Skeletal muscle cell (primary cell): ENCODE measurements at regions not wholly inside any gene's neighbourhood (a gene's known extent, or its start where the extent isn't known, plus 50 kb on each side); places are given as distances from the start of the nearest gene placed in this dataset.

ENCODE experiments used
- DNase-seq: peaks from one replicate; pipeline ENCODE4 v3.0.0-alpha.2; 2010; ENCODE audit warnings: low read depth
- H3K4me3 ChIP-seq: 2 replicates; pipeline ENCODE4 v1.5.1; 2011; ENCODE audit warnings: low read depth, mild to moderate bottlenecking, control low read depth, low read length, moderate library complexity

DNA sequence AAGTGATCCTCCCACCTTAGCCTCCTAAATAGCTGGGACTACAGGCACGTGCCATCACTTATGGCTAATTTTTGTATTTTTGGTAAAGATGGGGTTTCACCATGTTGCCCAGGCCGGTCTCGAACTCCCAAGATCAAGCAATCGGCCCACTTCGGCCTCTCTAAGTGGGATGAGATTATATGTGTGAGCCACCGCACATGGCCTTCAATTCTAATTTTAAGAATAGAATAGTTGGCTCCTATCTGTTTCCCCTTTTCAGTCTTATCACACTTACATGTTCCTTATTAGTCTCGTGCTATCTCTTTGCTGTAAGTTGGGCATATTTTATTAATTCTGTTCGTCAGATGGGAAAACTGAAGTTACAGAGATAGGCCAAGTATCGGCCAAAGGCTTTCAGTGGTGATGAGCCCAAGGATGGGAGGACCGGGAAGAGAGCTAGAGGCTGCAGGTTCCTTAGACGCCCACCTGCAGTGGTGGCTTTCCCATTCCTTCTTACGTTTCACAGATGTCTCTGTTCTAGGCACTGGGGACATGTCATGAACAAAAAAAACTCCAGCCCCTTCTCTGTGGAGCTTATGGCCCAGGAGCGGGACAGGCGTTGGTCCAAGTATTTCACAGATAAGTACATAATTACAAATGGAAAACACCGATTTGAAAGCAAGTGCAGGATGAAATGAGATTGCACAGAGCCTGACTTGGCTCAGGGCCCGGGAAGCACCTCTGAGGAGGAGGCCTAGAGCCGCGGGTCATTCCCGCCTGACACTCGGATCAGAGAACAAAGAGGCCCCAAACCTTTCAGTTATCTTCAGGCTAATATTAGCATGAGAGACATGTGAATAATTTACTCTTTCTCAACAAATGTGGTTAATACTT, 91.1 kb upstream of the KLF13 start:
- no peak for DNase-seq
- no peak overlapping the region for H3K4me3 ChIP-seq

GRCh38 chr15:31236184-31237042, 90.2 kb upstream of the KLF13 start:
- no peak overlapping the region for H3K4me3 ChIP-seq
- DNase-seq, result peak; percentile 86

DNA sequence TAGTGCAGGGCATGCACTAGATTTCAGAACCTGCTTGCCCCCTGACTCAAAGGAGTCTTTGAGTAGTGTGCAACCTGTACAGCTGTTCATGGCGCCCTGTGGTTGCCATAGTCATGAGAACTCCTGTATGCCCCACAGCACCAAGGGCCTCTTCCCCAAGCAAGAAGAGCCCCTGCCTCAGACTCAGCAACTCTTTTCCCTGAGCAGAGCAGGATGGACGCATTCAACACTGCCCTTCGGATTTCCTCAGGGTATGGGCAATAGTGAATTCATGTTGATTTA, 89.7 kb upstream of the KLF13 start:
- no peak for DNase-seq
- H3K4me3 ChIP-seq, result no peak overlapping the region

GRCh38 chr15:31238906-31239305, 87.7 kb upstream of the KLF13 start:
- no peak overlapping the region for H3K4me3 ChIP-seq
- DNase-seq, result no peak

GRCh38 chr15:31239409-31239808, 87.2 kb upstream of the KLF13 start:
- no peak for DNase-seq
- no peak overlapping the region for H3K4me3 ChIP-seq

DNA sequence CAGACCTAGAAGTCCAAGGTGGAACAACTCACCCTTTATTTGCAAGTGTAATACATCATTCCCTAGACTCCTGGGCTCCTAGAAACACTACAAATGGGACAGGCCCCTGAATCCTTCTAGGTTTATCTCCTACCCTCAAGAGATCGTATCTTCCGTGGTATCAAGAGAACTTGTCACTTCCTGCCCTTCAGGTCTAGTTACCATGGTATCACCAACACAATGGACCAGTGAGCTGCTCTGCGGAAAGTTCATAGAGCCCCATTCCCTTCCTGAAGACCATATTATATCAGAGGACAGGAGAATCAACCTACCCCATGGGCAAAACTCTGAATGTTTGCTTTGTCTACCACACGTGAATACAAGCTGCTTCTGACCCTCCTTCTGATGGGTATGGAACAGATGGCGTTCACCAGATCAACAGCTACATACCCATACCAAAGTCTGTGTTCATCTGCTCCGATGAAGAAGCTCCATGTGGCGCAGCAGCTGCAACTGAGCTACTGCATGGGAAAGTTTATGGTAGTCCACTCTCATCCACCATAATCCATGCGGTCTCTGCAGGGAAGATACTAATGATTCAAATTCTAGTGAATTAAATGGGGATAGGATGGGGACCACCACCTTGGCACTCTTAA, 84.6 kb upstream of the KLF13 start:
- no peak for DNase-seq
- H3K4me3 ChIP-seq, result no peak overlapping the region

- no peak overlapping the region for H3K4me3 ChIP-seq
- DNase-seq, result no peak
Measured at GRCh38 chr15:31243895-31244294, 82.7 kb upstream of the KLF13 start.

GRCh38 chr15:31245135-31245689, 81.4 kb upstream of the KLF13 start:
- no peak overlapping the region for H3K4me3 ChIP-seq
- no peak for DNase-seq

DNA sequence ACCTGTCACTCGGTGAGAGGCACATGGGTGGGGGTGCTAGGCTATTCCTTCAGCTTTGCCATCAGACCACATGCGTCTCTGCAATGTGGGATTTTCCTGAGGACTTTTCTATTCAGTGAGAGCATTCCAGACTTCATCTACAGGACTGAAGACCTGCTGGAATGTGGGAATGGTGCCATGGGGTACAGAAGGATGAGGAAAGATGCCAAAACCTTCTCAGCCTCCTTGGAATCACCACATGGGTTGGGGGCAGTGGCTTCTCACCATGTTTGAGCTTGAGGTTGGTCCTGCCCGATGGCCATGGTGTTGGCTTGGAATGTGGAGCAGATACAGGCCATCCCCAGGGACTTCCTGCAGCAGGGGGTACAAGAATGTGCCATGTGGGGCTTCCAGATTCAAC, 80.9 kb upstream of the KLF13 start:
- no peak for DNase-seq
- H3K4me3 ChIP-seq, result no peak overlapping the region

GRCh38 chr15:31247404-31247803, 79.2 kb upstream of the KLF13 start:
- H3K4me3 ChIP-seq, result no peak overlapping the region
- no peak for DNase-seq

DNA sequence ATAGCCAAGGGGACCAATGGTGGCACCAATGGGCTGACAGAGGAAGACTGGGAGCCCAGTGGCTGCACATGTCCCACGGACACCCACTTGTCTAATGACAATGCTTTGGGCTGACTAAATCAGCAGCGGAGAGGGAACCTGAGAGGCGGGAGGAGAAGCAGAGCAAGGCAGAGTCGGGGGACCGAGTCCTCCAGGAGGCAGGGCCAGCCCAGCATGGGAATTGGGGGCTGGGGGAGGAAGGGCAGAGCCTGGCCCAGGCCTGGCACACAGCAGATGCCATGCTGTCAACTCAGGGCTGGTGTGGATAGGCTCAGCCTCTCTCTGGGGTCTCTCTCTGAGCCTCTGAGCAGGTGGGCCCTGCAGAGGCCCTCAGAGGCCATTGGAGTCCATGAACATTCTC, 78.4 kb upstream of the KLF13 start:
- no peak overlapping the region for H3K4me3 ChIP-seq
- DNase-seq, result no peak

GRCh38 chr15:31248951-31249350, 77.7 kb upstream of the KLF13 start:
- H3K4me3 ChIP-seq, result no peak overlapping the region
- no peak for DNase-seq

DNA sequence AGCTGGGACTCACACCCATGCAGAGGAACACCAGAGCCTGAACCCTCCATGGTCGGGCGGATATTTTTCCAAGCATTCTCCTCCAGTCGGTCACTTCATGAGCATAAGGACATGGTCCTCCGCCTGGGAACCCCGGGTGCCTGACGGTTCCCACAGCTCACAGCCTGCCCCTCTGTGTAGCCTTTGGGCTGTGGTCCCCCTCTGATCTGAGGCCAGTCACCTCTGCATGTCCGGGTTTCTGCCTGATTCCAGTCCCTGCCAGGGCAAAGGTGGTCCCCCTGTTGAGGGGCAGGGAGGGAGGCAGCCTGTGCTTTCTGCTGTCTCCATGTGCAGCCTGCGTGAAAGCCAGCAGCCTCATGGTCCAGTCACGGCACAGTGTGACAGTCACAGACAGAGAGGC, 76.6 kb upstream of the KLF13 start:
- DNase-seq, result no peak
- no peak overlapping the region for H3K4me3 ChIP-seq

- no peak for DNase-seq
Measured at GRCh38 chr15:31251165-31251564, 75.5 kb upstream of the KLF13 start.

DNA sequence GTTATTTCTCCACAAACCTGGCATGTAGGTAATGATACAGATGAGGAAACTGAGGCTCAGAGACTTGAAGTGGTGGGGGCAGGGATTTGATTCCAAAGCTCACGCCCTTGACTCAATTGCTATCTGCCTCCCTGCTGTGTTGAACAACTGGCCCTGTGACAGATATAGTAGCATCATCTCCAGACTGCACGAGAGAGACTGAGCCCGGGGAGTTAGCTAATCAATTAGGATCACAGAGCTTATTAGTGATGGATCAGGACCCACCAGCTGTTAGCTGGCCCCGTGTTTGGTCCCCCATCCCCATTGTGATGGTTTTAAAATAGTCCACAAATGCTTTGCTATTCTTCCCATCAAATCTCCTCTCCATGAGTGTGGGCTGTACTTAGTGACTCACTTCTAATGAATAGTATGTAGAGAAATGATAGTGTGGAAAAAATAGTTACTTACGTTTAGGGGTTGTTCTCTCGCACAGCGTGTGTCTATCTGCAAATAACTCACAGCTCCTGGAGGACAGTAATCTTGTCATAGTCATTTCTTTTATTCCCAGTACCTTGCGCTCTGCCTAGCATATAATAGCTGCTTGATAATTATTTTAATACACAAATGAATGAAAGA, 74.4 kb upstream of the KLF13 start:
- DNase-seq, result no peak

More at GRCh38 chr15:31251165-31251564, 75.5 kb upstream of the KLF13 start:
- no peak overlapping the region for H3K4me3 ChIP-seq

GRCh38 chr15:31254431-31255175, 72.0 kb upstream of the KLF13 start:
- no peak overlapping the region for H3K4me3 ChIP-seq
- DNase-seq, result peak; percentile 43

More for the DNA sequence above, 74.4 kb upstream of the KLF13 start:
- no peak overlapping the region for H3K4me3 ChIP-seq

DNA sequence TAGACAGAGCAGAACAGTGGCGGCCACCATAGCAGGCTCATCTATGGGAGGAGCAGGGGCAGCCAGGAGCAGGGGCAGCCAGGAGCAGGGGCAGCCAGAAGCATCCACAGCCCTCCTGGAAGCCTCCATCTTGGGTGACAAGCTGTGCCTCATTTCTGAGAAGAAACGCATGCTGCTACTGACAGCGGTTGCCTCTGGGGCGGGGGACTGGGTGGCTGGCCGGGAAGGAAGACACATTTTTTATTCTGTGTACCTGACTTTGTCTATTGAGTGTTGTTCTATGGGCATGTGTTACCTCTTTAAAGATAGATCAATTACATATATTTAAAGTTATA, 71.5 kb upstream of the KLF13 start:
- no peak overlapping the region for H3K4me3 ChIP-seq
- no peak for DNase-seq

- no peak overlapping the region for H3K4me3 ChIP-seq
Measured at GRCh38 chr15:31255732-31256377, 70.8 kb upstream of the KLF13 start.

More at GRCh38 chr15:31255732-31256377, 70.8 kb upstream of the KLF13 start:
- DNase-seq, result no peak
